ENCODE measurements at regions not wholly inside any gene's neighbourhood (a gene's known extent, or its start where the extent isn't known, plus 50 kb on each side); places are given as distances from the start of the nearest gene placed in this dataset.

DNA sequence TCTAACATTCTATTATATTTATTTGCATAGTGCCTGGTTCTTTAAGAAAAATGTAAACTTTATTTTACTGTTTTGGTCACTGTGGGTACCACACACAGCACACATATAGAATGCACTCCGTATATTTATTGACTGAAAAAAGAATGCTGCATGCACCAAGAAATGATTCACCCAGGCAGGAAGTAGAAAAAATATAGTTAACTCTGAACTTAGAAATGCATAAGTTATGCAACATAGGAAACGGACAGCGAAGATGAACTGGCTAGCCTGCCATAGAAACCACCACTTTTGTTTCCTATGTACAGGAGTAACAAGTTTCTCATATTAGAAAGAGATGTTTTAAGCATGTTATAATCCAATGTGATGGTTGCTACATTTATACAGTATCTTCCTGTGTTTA, 635.8 kb downstream of the DSC3 start:
- Histone ChIP-seq H3K56ac (replicated peaks; ENCODE audit: insufficient read length, low read depth, low read length) (no peak overlapping the region), H2AFZ (ENCODE audit: low read length) (no peak overlapping the region), H3K9ac (replicated peaks in 1 of 4; ENCODE audit: extremely low read depth in 1 of 4, low read depth in 3 of 4, low read length in 3 of 4) (no peak overlapping the region), H3K27ac (ENCODE audit: low read depth, low read length) (no peak overlapping the region), H4K8ac (ENCODE audit: extremely low read depth, insufficient read depth, low read length) (no peak overlapping the region), H2BK12ac (ENCODE audit: low read depth, low read length) (no peak overlapping the region), H3K4ac (replicated peaks; ENCODE audit: insufficient read length, low read depth, low read length) (no peak overlapping the region), H3K23ac (ENCODE audit: insufficient read length) (no peak overlapping the region), H4K20me1 (replicated peaks in 1 of 2; ENCODE audit: control insufficient read depth in 1 of 2, insufficient read depth in 2 of 2, low read length in 2 of 2) (no peaks in the 10 kb centered on the region), H2BK15ac (ENCODE audit: low read length) (no peak overlapping the region), H3K9me3 (ENCODE audit: insufficient read depth in 2 of 2, low read depth in 1 of 2, low read length in 1 of 2) (peaks cover 0 to 2% of the 10 kb centered on the region in 2 experiments; a peak in 2 of 4 replicates), H2BK20ac (ENCODE audit: low read length) (no peak overlapping the region), H3K79me1 (ENCODE audit: low read depth, low read length) (no peaks in the 10 kb centered on the region), H3K18ac (ENCODE audit: extremely low read depth, low read length) (no peak overlapping the region), H2BK120ac (replicated peaks; ENCODE audit: low read depth, low read length) (no peak overlapping the region), H3K4me1 (replicated peaks in 1 of 4; ENCODE audit: control insufficient read depth in 3 of 4, insufficient read depth in 4 of 4, low read length in 3 of 4) (no peaks in the 10 kb centered on the region), H3K79me2 (ENCODE audit: control insufficient read depth in 1 of 2, insufficient read depth in 2 of 2, low read length in 2 of 2) (no peaks in the 10 kb centered on the region), H4K91ac (replicated peaks; ENCODE audit: insufficient read length, low read length) (no peak overlapping the region), H3K4me2 (ENCODE audit: insufficient read depth in 1 of 2, low read depth in 2 of 2, low read length in 2 of 2) (no peak overlapping the region), H3K27me3 (replicated peaks in 1 of 4; ENCODE audit: control insufficient read depth in 3 of 4, extremely low read depth in 1 of 4, insufficient read depth in 3 of 4, low read length in 3 of 4) (no peaks in the 10 kb centered on the region), H2BK5ac (ENCODE audit: low read depth, low read length) (no peak overlapping the region), H4K5ac (ENCODE audit: insufficient read length, low read depth, low read length) (no peak overlapping the region), H3K14ac (ENCODE audit: insufficient read length) (no peak overlapping the region), H2AK5ac (ENCODE audit: low read depth, low read length) (no peak overlapping the region), H3K36me3 (ENCODE audit: control insufficient read depth in 2 of 4, insufficient read depth in 4 of 4, low read length in 3 of 4) (no peaks in the 10 kb centered on the region), H3K23me2 (ENCODE audit: low read depth, low read length) (no peaks in the 10 kb centered on the region), H3K4me3 (ENCODE audit: extremely low read depth in 1 of 4, insufficient read depth in 2 of 4, low read depth in 3 of 4, low read length in 4 of 4) (no peak overlapping the region)
- FAIRE-seq, result no peak
- CTCF ChIA-PET (ENCODE audit: partially characterized antibody), result no interaction called here
- POLR2A ChIA-PET (ENCODE audit: partially characterized antibody), result no interaction called here
- no peak for DNase-seq (ENCODE audit: low read depth in 1 of 2, low spot score in 2 of 2)
- WGBS, 2 experiments (ENCODE audit: extremely low coverage in 1 of 2, insufficient coverage in 1 of 2, insufficient read length in 1 of 2, insufficient replicate concordance in 2 of 2, low coverage in 1 of 2, low lambda C conversion rate in 2 of 2, missing lambda C conversion rate in 1 of 2), result 88% methylated on average over 3 of the region's 3 CpGs; no CpG with 5 or more reads in 1 of the 2 experiments
- no peak for TF ChIP-seq SAP30 (IDR thresholded peaks at IDR 0.05; ENCODE audit: insufficient read depth, insufficient replicate concordance, low read length)
- TF ChIP-seq EP300 (IDR thresholded peaks at IDR 0.05; ENCODE audit: borderline replicate concordance in 1 of 2, low read depth in 2 of 2, low read length in 2 of 2), result no peak
